Parathyroid adenoma (tissue), 2 donors: ENCODE measurements at regions not wholly inside any gene's neighbourhood (a gene's known extent, or its start where the extent isn't known, plus 50 kb on each side); places are given as distances from the start of the nearest gene placed in this dataset.

Experiments
- H2AFZ ChIP-seq: fragments of 300-600 bp; sonication (generic); one replicate; pipeline ENCODE4 v1.7.0; 2017; ENCODE audit warnings: antibody characterized with exemption, mild to moderate bottlenecking
- H3K27ac ChIP-seq: fragments of 300-600 bp; sonication (generic); one replicate; pipeline ENCODE4 v1.7.0; 2017
- H3K27me3 ChIP-seq: fragments of 300-600 bp; sonication (generic); one replicate; pipeline ENCODE4 v1.7.0; 2017; ENCODE audit warnings: low read length; ENCODE audit not compliant: control insufficient read depth, insufficient read depth
- H3K36me3 ChIP-seq: fragments of 300-600 bp; sonication (generic); one replicate; pipeline ENCODE4 v1.7.0; 2017; ENCODE audit warnings: low read length; ENCODE audit not compliant: control insufficient read depth, insufficient read depth
- H3K4me1 ChIP-seq: fragments of 300-600 bp; sonication (generic); one replicate; pipeline ENCODE4 v1.7.0; 2017; ENCODE audit warnings: control low read depth
- H3K4me2 ChIP-seq: fragments of 300-600 bp; sonication (generic); one replicate; pipeline ENCODE4 v1.7.0; 2017; ENCODE audit warnings: low read length
- H3K4me3 ChIP-seq: fragments of 300-600 bp; sonication (generic); one replicate; pipeline ENCODE4 v1.7.0; 2017; ENCODE audit warnings: low read depth, low read length
- H3K79me2 ChIP-seq: fragments of 300-600 bp; sonication (generic); one replicate; pipeline ENCODE4 v1.7.0; 2017; ENCODE audit warnings: control low read depth
- H3K9ac ChIP-seq: fragments of 300-600 bp; sonication (generic); one replicate; pipeline ENCODE4 v1.7.0; 2017; ENCODE audit warnings: mild to moderate bottlenecking
- H3K9me3 ChIP-seq: fragments of 300-600 bp; sonication (generic); one replicate; pipeline ENCODE4 v1.7.0; 2017; ENCODE audit warnings: low read length; ENCODE audit not compliant: control insufficient read depth
- CTCF ChIP-seq: fragments of 300-600 bp; sonication (generic); IDR thresholded peaks from one replicate; pipeline ENCODE4 v1.7.0; 2017; ENCODE audit warnings: antibody characterized with exemption, mild to moderate bottlenecking
- donor health status: primary hyperparathyroidism.

GRCh38 chr9:91158286-91158685, 203.4 kb downstream of the AUH start:
- H3K4me2 ChIP-seq = no peak overlapping the region
- H3K9ac ChIP-seq = no peak overlapping the region
- H3K79me2 ChIP-seq = no peaks in the 10 kb centered on the region
- no peak for TF ChIP-seq CTCF
- no peaks in the 10 kb centered on the region for H3K27me3 ChIP-seq
- H2AFZ ChIP-seq = no peak overlapping the region
- no peaks in the 10 kb centered on the region for H3K4me1 ChIP-seq
- no peak overlapping the region for H3K27ac ChIP-seq
- no peak overlapping the region for H3K4me3 ChIP-seq
- no peaks in the 10 kb centered on the region for H3K9me3 ChIP-seq
- H3K36me3 ChIP-seq = no peaks in the 10 kb centered on the region

- Histone ChIP-seq H2AFZ (no peak overlapping the region), H3K36me3 (no peaks in the 10 kb centered on the region), H3K79me2 (no peaks in the 10 kb centered on the region), H3K9ac (no peak overlapping the region), H3K4me3 (no peak overlapping the region), H3K27ac (no peak overlapping the region), H3K4me1 (no peaks in the 10 kb centered on the region), H3K4me2 (no peak overlapping the region), H3K9me3 (no peaks in the 10 kb centered on the region), H3K27me3 (no peaks in the 10 kb centered on the region)
- no peak for TF ChIP-seq CTCF
These were observed 202.8 kb downstream of the AUH start for GRCh38 chr9:91158946-91159345.

- no peak overlapping the region for H2AFZ ChIP-seq
- H3K36me3 ChIP-seq = no peaks in the 10 kb centered on the region
- no peak overlapping the region for H3K4me2 ChIP-seq
- H3K4me3 ChIP-seq = no peak overlapping the region
- no peaks in the 10 kb centered on the region for H3K79me2 ChIP-seq
- no peak overlapping the region for H3K9ac ChIP-seq
- H3K4me1 ChIP-seq = no peaks in the 10 kb centered on the region
- TF ChIP-seq CTCF = no peak
- H3K27me3 ChIP-seq = no peaks in the 10 kb centered on the region
- no peak overlapping the region for H3K27ac ChIP-seq
- H3K9me3 ChIP-seq = no peaks in the 10 kb centered on the region
These were observed 202.0 kb downstream of the AUH start for GRCh38 chr9:91159664-91160121.

- H3K27ac ChIP-seq = no peak overlapping the region
- no peaks in the 10 kb centered on the region for H3K79me2 ChIP-seq
- H3K9ac ChIP-seq = no peak overlapping the region
- H3K4me3 ChIP-seq = no peak overlapping the region
- no peak for TF ChIP-seq CTCF
- H3K4me2 ChIP-seq = no peak overlapping the region
- no peaks in the 10 kb centered on the region for H3K36me3 ChIP-seq
- H3K27me3 ChIP-seq = no peaks in the 10 kb centered on the region
- H3K4me1 ChIP-seq = no peaks in the 10 kb centered on the region
- no peaks in the 10 kb centered on the region for H3K9me3 ChIP-seq
- H2AFZ ChIP-seq = no peak overlapping the region
These were observed 201.5 kb downstream of the AUH start for GRCh38 chr9:91160181-91160580.

- no peaks in the 10 kb centered on the region for H3K4me1 ChIP-seq
- H3K9me3 ChIP-seq = no peaks in the 10 kb centered on the region
- no peaks in the 10 kb centered on the region for H3K27me3 ChIP-seq
- no peak overlapping the region for H3K9ac ChIP-seq
- H3K4me2 ChIP-seq = no peak overlapping the region
- H2AFZ ChIP-seq = no peak overlapping the region
- H3K27ac ChIP-seq = no peak overlapping the region
- no peaks in the 10 kb centered on the region for H3K79me2 ChIP-seq
- H3K4me3 ChIP-seq = no peak overlapping the region
- TF ChIP-seq CTCF = no peak
- H3K36me3 ChIP-seq = no peaks in the 10 kb centered on the region
These were observed 200.9 kb downstream of the AUH start for GRCh38 chr9:91160599-91161464.
